Ishikawa (cell line): ENCODE measurements at regions not wholly inside any gene's neighbourhood (a gene's known extent, or its start where the extent isn't known, plus 50 kb on each side); places are given as distances from the start of the nearest gene placed in this dataset.

Experiments
- CEBPB ChIP-seq: IDR thresholded peaks from 2 replicates; pipeline ENCODE4 v1.6.1; 2012
- EGR1 ChIP-seq: IDR thresholded peaks from 2 replicates; pipeline ENCODE4 v1.6.1; 2012
- FOXM1 ChIP-seq: IDR thresholded peaks from 2 replicates; pipeline ENCODE4 v1.6.1; 2012; ENCODE audit warnings: low read depth, borderline replicate concordance
- NFIC ChIP-seq: IDR thresholded peaks from 2 replicates; pipeline ENCODE4 v1.6.1; 2012
- TAF1 ChIP-seq: IDR thresholded peaks from 2 replicates; pipeline ENCODE4 v1.6.1; 2012; ENCODE audit warnings: low read depth, mild to moderate bottlenecking
- TF ChIP-seq, protein P1 (sequence below): IDR thresholded peaks from 2 replicates; pipeline ENCODE4 v1.6.1; 2012; ENCODE audit warnings: low read depth, mild to moderate bottlenecking

DNA sequence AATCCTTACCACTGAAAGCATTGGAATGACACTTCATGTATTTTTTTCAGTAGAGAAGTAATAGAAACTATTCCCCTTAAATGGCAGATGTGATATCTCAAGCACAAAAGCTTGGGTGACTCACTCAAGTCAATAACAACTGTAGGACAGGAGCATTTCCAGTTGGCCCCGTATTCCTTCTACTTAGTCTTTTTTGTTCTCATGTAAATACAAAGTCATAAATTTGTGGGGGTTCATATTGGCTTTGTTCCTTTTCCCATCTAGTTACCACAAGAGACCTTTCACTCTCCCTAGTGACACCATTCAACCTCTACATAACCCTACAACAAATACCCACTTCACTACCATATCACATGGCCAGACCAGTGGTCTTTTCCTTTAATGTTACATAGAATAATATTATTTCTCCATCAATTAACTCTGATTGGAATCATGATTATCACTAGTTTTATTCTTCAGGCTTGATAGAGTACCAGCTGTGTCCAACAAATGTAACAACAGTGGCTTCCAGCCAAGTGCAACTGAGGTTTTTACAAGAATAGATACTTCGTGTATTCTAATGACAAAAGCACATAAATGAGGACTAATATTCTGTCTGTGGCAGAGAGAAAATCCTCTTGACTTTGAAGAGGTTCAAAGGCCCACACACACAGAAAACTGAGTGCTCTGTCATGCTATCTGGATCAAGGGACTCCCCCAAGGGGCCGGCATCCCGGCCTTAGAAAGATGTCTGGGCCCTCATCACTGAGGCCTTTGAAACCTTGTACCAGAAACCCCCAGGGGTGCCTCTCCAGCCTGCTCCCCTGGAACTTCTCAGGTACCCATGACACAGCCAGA is 94.0 kb upstream of the THBS1 start:
- TF ChIP-seq TAF1: no peak
- no peak for TF ChIP-seq CEBPB
- TF ChIP-seq, protein P1, sequence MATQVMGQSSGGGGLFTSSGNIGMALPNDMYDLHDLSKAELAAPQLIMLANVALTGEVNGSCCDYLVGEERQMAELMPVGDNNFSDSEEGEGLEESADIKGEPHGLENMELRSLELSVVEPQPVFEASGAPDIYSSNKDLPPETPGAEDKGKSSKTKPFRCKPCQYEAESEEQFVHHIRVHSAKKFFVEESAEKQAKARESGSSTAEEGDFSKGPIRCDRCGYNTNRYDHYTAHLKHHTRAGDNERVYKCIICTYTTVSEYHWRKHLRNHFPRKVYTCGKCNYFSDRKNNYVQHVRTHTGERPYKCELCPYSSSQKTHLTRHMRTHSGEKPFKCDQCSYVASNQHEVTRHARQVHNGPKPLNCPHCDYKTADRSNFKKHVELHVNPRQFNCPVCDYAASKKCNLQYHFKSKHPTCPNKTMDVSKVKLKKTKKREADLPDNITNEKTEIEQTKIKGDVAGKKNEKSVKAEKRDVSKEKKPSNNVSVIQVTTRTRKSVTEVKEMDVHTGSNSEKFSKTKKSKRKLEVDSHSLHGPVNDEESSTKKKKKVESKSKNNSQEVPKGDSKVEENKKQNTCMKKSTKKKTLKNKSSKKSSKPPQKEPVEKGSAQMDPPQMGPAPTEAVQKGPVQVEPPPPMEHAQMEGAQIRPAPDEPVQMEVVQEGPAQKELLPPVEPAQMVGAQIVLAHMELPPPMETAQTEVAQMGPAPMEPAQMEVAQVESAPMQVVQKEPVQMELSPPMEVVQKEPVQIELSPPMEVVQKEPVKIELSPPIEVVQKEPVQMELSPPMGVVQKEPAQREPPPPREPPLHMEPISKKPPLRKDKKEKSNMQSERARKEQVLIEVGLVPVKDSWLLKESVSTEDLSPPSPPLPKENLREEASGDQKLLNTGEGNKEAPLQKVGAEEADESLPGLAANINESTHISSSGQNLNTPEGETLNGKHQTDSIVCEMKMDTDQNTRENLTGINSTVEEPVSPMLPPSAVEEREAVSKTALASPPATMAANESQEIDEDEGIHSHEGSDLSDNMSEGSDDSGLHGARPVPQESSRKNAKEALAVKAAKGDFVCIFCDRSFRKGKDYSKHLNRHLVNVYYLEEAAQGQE: no peak
- no peak for TF ChIP-seq NFIC
- TF ChIP-seq FOXM1: no peak
- TF ChIP-seq EGR1: no peak
